HG03045 (cell line): ENCODE measurements at regions not wholly inside any gene's neighbourhood (a gene's known extent, or its start where the extent isn't known, plus 50 kb on each side); places are given as distances from the start of the nearest gene placed in this dataset.

Experiments
- ATAC-seq: cut with Tn5 transposase; IDR thresholded peaks from one replicate; pipeline ENCODE4 v1.9.1; 2021; ENCODE audit warnings: mild to moderate bottlenecking, moderate library complexity; ENCODE audit not compliant: unreplicated experiment

DNA sequence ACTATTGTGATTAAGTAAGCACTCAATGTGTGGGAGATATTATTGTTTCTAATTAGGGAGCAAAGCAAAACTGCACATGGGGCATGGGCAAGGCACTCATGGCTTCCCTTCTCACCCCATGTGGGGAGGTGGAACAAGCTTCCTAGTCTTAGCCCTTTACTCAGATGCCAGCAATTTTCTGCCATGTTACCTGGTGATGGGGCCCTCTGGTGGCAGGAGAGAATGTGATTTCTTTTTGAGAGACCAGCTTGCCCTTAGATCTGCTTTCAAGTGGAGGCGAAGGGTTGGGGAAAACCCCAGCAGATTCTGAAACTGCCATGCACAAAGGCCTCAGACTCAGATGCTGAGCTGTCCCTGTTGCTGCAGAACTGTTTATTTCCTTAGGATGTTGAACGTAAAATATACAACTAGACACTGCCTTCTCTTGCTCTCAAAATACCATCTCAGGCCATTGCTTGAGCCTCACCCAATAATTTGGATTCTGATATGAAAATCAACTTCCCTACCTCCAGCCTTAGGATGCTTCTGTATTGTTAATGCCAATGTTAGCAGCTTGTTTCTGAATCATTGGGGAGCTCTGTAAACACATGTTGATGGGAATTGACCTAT lies 130.2 kb upstream of the TPRG1 start:
- ATAC-seq, result peak; percentile 97

DNA sequence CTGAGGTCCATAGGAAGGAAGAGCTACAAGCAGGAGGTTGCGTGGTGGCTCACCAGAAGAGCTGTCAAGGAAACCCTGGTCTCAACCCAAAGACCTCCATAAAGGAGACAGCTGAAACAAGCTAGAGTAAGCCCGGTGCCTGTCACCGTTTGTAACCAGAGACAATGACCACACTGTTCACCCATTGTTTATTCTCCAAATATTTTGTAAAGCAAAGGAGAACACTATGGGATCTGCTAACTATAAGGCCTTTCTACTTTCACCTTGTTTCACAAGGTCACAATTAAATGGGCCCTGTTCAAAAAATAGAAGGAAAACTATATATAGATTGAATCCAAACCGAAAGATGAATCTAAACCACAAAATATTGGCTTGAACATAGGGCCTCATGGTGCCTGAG lies 128.9 kb upstream of the TPRG1 start:
- no peak for ATAC-seq

GRCh38 chr3:189049458-189050236 lies 122.1 kb upstream of the TPRG1 start:
- no peak for ATAC-seq

- ATAC-seq, result no peak
Observed at GRCh38 chr3:189053322-189053721, 118.4 kb upstream of the TPRG1 start.

DNA sequence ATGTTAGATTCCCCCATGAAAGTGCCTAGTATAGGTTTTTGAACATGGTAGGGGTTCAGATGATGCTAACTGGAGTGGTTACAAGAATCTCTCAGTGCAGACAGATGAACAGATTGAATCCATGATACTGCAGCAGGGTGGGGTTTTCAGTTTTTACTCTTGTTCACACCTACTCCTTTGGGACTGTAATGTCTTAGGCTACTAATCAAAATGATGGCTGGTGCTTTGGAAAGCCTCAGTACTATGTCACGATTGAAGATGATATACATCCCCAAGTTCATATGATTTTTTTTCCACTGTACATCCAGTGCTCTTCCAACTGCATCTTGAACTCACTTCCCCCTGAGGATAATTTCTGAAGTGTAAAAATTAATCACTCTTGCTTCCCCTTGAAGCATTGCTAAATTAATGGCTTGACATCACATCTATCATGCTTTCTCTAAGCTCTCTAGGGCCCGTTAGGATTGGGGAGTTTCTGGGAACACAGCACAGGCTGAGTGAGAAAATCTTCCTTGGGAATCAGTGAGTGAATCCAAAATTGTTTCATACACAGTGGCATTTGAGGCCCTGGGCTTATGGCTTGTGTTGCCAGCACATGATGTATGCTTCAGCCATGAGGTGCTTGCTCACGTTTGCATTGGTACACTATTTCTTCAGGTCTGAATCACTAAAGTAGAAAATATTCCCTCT lies 115.0 kb upstream of the TPRG1 start:
- no peak for ATAC-seq

DNA sequence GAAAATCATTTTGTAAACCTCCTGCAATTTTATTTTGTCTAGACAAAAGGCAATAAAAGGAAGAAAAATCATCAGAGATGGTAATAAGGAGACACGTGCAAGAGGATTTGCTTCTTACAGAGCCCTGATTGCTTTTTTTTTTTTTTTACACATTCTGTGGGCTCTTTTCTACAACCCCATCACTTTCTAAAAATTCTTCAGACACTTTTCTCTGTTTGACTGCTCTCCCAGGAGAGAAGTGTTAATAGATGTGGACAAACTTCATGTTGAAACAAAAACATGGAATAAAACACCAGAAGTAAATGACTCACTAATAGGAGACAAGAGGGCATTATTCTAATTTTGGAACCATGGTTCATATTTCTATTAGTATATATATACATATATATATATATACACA lies 114.4 kb upstream of the TPRG1 start:
- ATAC-seq, result no peak

GRCh38 chr3:189058071-189058470 lies 113.7 kb upstream of the TPRG1 start:
- no peak for ATAC-seq

- no peak for ATAC-seq
Observed at GRCh38 chr3:189070965-189071364, 100.8 kb upstream of the TPRG1 start.

- ATAC-seq, result no peak
Observed at GRCh38 chr3:189071446-189071845, 100.3 kb upstream of the TPRG1 start.

DNA sequence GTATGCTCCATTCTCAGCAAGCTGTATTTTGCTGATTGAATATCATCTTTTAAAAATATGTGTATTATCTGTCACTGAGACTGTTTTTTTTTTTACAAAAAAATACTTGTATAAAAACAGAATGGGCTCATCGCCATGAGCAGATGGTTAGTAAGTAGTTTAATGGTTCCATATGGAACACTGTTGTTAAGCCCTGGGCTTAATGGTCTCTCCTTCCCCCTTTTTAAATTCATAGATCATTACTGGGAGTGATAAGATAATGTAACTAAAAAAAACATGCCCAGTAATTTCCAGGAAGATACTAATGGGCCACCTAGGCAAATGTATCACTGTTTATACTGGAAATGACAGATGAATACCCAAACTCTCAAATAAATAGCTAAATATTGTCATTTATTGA lies 95.3 kb upstream of the TPRG1 start:
- ATAC-seq, result no peak

GRCh38 chr3:189080745-189081144 lies 91.0 kb upstream of the TPRG1 start:
- no peak for ATAC-seq

DNA sequence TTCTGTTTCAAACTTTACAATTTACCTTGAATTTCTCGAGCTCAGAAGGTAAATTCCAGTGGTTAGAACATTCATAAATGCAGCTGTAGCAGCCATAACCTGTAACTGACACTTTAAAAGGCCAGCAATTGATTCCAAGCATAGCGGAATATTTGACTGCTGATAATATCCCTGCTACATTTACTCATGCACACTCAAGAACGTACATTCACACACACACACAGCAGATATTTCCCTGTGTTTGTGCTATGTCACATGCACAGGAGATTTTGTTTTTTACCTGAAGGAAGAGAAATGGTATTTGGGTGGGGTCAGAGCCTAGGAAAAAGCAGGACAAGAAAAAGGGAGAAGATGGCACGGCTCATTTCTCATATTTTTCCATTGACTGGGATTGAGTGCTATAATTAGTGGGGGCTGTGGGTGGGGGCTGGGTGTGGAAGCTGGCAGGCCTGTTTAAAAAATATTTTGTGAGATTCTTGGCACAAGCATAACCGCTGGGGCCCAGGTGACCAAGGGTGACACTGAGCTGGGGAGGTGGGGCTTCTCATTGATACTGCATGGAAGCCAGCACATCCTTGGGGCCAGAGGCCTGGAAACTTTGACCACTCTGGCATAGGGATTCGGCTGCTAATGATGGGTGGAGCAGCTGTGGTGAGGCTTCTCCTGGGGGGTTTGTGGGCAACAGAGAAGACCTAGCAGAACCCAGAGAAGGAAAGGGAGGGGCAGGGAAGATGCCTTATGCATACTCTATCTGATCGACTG lies 88.9 kb upstream of the TPRG1 start:
- ATAC-seq, result no peak

DNA sequence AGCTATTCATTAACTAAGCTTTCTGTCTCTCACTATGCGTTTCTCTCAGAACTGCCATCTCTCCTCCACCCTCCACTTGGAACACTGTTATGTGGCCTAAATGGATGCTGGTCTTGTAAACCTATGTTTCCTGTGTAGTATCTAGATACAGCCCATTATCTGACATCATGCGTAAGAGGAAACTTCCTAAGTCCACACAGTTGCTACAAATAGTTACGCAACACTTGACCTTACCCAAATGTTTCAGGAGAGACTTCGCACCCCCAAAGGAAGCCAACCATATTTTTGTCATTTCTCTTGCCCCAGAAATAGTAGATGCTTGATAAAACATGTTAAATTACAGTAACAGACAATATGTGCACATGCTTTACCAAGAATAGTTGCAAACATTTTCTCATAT lies 87.2 kb upstream of the TPRG1 start:
- no peak for ATAC-seq

- no peak for ATAC-seq
Observed at GRCh38 chr3:189092547-189092946, 79.2 kb upstream of the TPRG1 start.

- ATAC-seq, result no peak
Observed at GRCh38 chr3:189094539-189094938, 77.2 kb upstream of the TPRG1 start.

DNA sequence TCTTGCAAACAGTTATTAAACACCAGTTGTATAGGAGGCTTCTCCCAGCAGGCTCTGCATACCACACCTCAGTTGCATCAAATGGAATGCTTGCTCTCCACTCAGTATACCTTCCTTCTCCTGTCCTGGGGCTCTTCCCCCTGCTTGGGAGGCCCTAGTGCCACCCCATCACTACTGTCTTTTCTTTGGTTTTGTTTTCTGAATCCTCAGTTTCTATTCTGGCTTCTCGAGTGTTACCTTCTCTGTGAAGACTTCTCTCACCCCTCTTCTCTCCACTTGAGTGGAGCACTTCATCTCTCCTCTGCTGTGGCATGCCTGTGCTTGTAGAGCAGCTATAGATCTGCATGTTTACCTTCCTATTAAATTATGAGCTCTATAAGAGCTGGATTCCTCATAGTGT lies 75.7 kb upstream of the TPRG1 start:
- no peak for ATAC-seq

DNA sequence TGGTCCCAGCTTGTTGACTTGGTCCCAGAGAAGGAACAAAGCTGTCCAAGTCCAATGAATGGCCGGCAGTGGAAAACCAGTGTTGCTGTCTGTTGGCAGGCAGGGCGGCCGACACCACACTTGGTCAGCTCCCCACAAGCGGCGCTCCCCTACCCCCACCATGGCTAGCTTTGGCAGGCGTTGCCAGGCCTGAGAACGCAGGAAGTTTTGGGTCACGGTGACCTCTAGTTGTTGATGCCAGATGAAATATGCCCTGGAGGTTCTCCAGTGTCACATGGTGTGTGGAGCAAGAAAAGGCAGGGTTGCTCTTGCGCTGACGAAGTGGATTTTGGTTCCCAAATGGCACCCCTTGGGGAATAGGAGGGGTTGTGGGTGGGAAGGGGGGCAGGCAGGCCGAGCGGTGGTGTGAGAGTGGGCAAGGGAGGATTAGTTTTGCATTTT lies 72.7 kb upstream of the TPRG1 start:
- no peak for ATAC-seq

DNA sequence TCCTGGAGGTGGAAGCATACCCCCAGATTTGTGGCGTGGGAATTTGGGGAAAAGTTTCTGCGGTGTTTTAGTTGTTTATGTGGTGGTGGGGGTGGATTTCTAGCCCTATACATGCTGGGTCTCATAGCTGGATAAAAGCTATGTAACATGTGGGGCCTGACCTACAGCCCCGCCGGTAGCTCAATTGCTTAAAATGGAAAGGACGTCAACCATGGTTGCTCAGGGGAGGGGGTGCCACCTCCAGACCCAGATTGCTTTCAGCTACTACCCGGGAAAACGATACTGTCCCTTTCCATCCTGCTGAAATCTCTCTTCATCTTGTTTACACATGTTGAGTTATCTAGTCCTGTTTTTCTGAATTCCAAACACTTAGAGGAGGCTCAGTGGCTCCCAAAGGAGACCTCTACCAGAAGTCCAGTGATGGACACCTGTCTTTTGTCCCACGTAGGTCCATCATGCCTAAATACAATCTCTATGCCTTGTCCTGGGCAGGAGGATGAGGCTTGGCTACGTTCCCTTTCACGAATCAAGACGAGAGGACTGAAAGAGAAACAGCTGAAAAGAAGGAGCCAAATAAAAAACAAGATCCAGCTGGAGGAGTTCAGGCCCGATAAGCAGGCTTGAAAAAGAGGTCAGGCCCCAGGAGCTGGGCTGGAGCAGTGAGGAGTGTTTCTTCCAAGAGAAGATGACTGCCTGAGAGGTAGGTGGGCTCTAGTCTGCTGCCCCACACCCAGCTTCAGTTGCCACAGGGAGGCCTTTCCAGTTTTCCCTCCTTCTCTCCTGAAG lies 72.1 kb upstream of the TPRG1 start:
- no peak for ATAC-seq

- ATAC-seq, result no peak
Observed at GRCh38 chr3:189100866-189101265, 70.9 kb upstream of the TPRG1 start.

DNA sequence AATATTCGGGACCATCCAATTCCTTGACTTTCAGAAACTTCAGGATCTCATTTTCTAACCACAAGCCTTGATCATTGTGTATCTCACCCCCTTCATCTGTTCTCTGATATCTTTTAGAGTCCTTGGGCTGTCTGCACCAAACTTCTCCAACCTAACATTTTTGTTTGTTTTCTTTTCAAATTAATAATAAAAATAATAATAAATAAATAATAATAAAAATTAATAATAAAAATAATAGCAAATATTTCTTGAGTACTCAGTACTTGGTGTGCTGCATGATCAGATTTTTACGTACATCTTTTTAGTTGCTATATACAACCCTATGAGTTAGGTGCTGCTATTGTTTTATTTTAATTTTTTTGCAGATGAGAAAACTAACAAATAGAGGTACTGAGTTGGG lies 70.2 kb upstream of the TPRG1 start:
- no peak for ATAC-seq

DNA sequence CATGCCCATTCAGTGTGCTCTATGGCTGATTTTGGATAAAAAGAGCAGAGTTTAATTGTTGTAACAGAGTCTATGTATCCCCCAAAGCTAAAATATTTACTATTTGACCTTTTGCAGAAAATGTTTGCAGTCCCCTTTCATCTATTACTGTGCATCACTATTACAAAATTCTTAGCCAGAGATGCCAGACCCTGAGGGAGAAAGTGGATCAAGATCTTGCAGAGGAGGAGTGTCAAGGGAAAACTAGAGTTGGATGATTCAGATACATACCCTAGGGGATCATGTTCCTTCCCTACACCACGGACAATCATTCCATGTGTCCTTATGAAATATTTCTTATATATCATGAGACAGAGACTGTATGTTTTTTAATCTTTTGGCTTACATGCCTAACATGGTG lies 68.6 kb upstream of the TPRG1 start:
- no peak for ATAC-seq
